ENCODE measurements at regions not wholly inside any gene's neighbourhood (a gene's known extent, or its start where the extent isn't known, plus 50 kb on each side); places are given as distances from the start of the nearest gene placed in this dataset.

DNA sequence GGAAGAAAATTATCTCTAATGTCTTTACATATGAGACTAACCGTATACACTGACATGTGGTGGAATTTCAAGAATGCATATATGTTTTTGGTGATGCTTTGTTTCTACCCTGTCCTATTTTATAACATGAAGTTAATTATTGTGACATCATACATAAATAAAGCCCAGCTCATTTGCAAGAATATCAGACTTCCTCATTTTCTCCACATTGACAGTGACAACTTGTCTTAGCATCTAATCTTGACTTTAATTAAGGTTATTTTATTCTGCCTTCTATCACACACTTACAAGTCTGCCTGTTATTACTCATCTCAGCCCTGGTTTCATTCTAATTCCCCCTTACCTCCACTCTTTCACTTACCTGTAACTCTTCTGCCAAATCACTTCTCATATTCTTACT lies 140.6 kb upstream of the STARD13 start:
- no peak overlapping the region for H3K4me3 ChIP-seq (ENCODE audit: low read depth, low read length)
- in situ Hi-C loops (cut with HindIII; ENCODE audit: low sequenced_read_pairs), result no loop called here
- TF ChIP-seq, protein P1, sequence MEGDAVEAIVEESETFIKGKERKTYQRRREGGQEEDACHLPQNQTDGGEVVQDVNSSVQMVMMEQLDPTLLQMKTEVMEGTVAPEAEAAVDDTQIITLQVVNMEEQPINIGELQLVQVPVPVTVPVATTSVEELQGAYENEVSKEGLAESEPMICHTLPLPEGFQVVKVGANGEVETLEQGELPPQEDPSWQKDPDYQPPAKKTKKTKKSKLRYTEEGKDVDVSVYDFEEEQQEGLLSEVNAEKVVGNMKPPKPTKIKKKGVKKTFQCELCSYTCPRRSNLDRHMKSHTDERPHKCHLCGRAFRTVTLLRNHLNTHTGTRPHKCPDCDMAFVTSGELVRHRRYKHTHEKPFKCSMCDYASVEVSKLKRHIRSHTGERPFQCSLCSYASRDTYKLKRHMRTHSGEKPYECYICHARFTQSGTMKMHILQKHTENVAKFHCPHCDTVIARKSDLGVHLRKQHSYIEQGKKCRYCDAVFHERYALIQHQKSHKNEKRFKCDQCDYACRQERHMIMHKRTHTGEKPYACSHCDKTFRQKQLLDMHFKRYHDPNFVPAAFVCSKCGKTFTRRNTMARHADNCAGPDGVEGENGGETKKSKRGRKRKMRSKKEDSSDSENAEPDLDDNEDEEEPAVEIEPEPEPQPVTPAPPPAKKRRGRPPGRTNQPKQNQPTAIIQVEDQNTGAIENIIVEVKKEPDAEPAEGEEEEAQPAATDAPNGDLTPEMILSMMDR (IDR thresholded peaks at IDR 0.05; ENCODE audit: low read depth, low read length, missing control alignments), result no peak
- no peak for DNase-seq (ENCODE audit: low read depth)

DNA sequence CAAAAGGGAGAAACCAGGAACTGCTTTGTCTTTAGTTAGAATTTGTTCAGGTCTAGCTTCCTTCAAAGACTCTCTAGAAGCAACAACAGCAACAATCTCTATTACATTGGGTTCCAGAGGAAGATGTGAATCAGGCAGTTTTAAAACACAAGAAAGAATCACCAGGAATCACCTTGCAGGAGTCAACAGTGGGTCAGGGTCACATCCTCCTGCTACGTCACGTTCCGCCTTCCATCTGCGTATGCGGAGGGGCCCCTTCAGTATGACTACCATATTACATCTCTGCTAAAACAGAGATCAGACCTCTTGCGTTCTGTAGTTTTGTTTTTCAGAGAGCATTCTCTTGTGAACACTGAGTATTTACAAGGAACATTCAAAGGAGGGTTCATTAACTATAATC lies 147.8 kb upstream of the STARD13 start:
- DNase-seq (ENCODE audit: low read depth), result no peak
- TF ChIP-seq, protein P1 (IDR thresholded peaks at IDR 0.05; ENCODE audit: low read depth, low read length, missing control alignments), result no peak
- in situ Hi-C loops (cut with HindIII; ENCODE audit: low sequenced_read_pairs), result no loop called here
- no peak overlapping the region for H3K4me3 ChIP-seq (ENCODE audit: low read depth, low read length)

DNA sequence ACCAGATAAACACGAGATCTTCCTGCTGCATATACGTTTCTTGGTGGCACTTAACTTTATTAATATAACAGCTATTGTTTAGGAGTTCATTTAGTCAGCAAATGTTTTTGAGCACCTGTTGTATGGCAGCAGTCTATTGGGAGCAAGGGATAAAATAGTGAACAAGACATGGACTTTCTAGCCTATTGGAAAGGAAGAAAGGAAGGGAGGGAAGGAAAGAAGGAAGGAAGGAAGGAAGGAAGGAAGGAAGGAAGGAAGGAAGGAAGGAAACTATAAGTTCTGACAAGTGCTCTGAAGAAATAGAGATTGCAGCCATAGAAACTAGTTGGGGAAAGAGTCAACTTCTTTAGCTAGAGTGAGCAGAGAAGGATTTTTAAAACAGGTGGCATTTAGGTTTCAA lies 149.1 kb upstream of the STARD13 start:
- DNase-seq (ENCODE audit: low read depth), result no peak
- no peak overlapping the region for H3K4me3 ChIP-seq (ENCODE audit: low read depth, low read length)
- in situ Hi-C loops (cut with HindIII; ENCODE audit: low sequenced_read_pairs), result no loop called here
- TF ChIP-seq, protein P1 (IDR thresholded peaks at IDR 0.05; ENCODE audit: low read depth, low read length, missing control alignments), result no peak

DNA sequence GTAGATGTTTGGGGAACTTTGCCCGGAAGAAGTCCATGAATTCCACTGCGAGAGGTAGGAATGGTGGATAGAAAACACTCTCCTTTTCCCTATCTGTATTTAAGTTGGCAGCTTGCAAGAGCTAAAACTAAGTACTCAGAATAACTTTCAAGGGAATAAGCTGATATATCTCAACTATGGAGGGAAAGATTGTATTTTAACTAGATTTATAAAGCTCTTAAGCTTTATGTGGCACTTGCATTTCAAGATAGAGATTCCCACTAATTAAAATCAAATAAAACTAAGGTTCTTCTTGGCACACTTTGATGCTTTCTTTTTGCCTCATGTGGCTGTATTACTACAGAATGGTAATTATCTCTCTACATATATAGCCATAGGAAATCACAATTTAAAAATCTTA lies 149.7 kb upstream of the STARD13 start:
- TF ChIP-seq, protein P1 (IDR thresholded peaks at IDR 0.05; ENCODE audit: low read depth, low read length, missing control alignments), result no peak
- in situ Hi-C loops (cut with HindIII; ENCODE audit: low sequenced_read_pairs), result no loop called here
- no peak for DNase-seq (ENCODE audit: low read depth)
- H3K4me3 ChIP-seq (ENCODE audit: low read depth, low read length), result no peak overlapping the region

DNA sequence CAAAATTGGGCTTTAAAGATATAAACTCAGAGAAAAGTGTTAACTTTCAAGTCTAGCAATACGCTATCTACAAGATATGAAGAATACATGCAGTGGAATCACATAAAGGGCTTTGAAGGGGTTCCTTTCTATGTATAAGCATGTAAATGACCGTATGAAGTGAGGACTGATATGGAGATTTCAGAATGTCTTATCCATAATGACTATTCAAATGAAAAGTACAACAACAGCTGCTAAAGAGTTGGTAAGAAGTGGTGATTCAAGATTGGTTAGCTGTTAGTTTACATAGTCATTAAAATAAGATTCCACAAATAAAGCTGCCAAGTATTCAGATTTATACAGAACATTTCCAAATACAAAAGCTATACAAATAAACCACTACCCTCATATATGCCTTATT lies 153.4 kb upstream of the STARD13 start:
- H3K4me3 ChIP-seq (ENCODE audit: low read depth, low read length), result no peak overlapping the region
- no peak for DNase-seq (ENCODE audit: low read depth)
- TF ChIP-seq, protein P1 (IDR thresholded peaks at IDR 0.05; ENCODE audit: low read depth, low read length, missing control alignments), result no peak
- in situ Hi-C loops (cut with HindIII; ENCODE audit: low sequenced_read_pairs), result no loop called here

DNA sequence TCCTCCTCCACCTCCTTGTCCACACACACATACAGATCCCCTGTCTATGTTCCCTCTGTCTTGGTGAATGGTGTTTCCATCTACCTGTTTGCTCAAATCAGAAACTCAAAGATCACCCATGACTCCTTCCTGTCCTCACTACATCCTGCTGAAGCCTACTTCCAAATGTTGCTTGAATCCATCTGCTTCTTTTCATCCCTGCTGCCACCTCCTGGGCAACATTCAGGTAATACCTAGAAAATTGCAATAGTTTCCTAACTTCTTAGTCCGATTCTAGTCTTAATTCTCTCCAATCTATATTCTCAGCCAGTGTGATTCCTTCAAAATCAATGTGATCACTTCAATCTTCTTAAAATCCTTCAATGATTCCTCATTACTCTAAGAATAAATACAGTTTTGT lies 155.5 kb upstream of the STARD13 start:
- peak; percentile 27 for DNase-seq (ENCODE audit: low read depth)
- TF ChIP-seq, protein P1 (IDR thresholded peaks at IDR 0.05; ENCODE audit: low read depth, low read length, missing control alignments), result peak; percentile 32
- no peak overlapping the region for H3K4me3 ChIP-seq (ENCODE audit: low read depth, low read length)
- in situ Hi-C loops (cut with HindIII; ENCODE audit: low sequenced_read_pairs), result no loop called here

DNA sequence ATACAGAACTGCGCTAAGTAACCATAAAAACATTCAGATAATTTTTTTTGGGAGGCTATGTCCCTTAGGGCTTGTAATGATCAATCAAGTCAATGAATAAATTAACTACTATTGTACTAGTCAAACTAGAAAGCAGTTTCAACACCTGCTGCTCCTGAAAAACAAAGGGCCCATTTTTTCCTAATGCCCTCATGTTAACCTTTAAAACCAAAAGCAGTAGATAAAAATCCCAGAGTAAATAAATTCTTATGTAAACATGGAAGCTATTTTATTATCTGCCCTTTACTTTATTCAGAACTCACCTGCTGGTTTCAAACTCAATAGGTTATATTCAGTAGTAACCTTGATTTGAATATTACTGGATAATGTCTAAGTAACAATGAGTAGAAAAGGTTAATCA lies 159.5 kb upstream of the STARD13 start:
- in situ Hi-C loops (cut with HindIII; ENCODE audit: low sequenced_read_pairs), result no loop called here
- TF ChIP-seq, protein P1 (IDR thresholded peaks at IDR 0.05; ENCODE audit: low read depth, low read length, missing control alignments), result no peak
- no peak for DNase-seq (ENCODE audit: low read depth)
- no peak overlapping the region for H3K4me3 ChIP-seq (ENCODE audit: low read depth, low read length)

Measured in astrocyte of the cerebellum (primary cell).